Esophagus muscularis mucosa (tissue), 4 donors: ENCODE measurements at regions not wholly inside any gene's neighbourhood (a gene's known extent, or its start where the extent isn't known, plus 50 kb on each side); places are given as distances from the start of the nearest gene placed in this dataset.

Experiments used
- EP300 ChIP-seq: sonication (generic); formaldehyde crosslinking; IDR thresholded peaks from one replicate; pipeline ENCODE4 v1.6.1; 2017; ENCODE audit warnings: antibody characterized with exemption
- POLR2A ChIP-seq: fragments of 450-650 bp; IDR thresholded peaks from one replicate; pipeline ENCODE4 v1.6.1; 2017; ENCODE audit warnings: antibody characterized with exemption, moderate library complexity, mild to moderate bottlenecking, low read depth
- POLR2AphosphoS5 ChIP-seq, 2 donors: sonication (generic); formaldehyde crosslinking; IDR thresholded peaks; one replicate each; pipeline ENCODE4 v1.6.1; 2017; ENCODE audit warnings: antibody characterized with exemption in 2 of 2
- TF ChIP-seq, protein P1 (sequence below), 3 experiments: fragments of 200-600 bp in 2 of 3; fragments of 450-650 bp in 1 of 3; sonication (generic) in 2 of 3; IDR thresholded peaks; one replicate each; pipeline ENCODE4 v1.5.1; 2017 to 2019; ENCODE audit warnings: antibody characterized with exemption in 3 of 3, mild to moderate bottlenecking in 2 of 3, moderate library complexity in 1 of 3

DNA sequence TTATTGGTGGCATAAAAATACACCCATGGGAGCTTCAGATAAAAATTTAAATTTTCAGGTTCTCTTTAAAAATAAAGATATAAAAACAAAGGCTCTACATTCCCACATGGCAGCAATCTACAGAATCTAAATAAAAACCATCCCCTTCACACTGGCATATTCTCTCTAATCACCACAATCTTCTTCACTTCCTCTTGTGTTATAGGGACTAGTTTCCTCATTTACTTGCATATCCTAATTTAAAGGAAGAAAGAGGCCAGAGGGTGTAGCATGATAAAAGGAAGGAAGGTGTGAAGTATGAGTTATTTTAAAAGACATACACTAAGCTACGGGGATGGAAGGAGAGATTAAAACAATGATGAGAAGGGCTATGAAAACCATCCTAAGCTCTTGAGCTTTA is 390.5 kb downstream of the ZNF608 start:
- TF ChIP-seq, protein P1, sequence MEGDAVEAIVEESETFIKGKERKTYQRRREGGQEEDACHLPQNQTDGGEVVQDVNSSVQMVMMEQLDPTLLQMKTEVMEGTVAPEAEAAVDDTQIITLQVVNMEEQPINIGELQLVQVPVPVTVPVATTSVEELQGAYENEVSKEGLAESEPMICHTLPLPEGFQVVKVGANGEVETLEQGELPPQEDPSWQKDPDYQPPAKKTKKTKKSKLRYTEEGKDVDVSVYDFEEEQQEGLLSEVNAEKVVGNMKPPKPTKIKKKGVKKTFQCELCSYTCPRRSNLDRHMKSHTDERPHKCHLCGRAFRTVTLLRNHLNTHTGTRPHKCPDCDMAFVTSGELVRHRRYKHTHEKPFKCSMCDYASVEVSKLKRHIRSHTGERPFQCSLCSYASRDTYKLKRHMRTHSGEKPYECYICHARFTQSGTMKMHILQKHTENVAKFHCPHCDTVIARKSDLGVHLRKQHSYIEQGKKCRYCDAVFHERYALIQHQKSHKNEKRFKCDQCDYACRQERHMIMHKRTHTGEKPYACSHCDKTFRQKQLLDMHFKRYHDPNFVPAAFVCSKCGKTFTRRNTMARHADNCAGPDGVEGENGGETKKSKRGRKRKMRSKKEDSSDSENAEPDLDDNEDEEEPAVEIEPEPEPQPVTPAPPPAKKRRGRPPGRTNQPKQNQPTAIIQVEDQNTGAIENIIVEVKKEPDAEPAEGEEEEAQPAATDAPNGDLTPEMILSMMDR (IDR thresholded peaks at IDR 0.05) = no peak
- TF ChIP-seq POLR2AphosphoS5 (IDR thresholded peaks at IDR 0.05) (no peak), EP300 (no peak), POLR2A (no peak)
